ENCODE measurements at regions not wholly inside any gene's neighbourhood (a gene's known extent, or its start where the extent isn't known, plus 50 kb on each side); places are given as distances from the start of the nearest gene placed in this dataset.

DNA sequence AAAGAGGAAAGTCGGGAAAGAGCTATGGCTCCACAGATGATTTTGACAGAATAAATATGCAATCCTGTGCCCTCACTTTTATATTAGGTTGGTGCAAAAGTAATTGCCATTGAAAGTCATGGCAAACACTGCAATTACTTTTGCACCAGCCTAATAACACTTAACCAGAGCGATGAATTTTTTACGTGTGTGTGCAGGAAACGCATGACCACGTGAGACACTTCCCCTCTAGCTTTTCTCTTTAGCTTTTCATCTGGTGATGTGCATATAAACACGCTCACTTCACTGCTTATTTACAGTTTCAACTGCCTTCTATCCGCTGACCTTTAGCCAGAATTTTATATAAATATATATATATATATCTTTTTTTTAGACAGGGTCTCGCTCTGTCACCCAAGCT is 216.3 kb upstream of the PSMD7 start:
- TF ChIP-seq, protein P1, sequence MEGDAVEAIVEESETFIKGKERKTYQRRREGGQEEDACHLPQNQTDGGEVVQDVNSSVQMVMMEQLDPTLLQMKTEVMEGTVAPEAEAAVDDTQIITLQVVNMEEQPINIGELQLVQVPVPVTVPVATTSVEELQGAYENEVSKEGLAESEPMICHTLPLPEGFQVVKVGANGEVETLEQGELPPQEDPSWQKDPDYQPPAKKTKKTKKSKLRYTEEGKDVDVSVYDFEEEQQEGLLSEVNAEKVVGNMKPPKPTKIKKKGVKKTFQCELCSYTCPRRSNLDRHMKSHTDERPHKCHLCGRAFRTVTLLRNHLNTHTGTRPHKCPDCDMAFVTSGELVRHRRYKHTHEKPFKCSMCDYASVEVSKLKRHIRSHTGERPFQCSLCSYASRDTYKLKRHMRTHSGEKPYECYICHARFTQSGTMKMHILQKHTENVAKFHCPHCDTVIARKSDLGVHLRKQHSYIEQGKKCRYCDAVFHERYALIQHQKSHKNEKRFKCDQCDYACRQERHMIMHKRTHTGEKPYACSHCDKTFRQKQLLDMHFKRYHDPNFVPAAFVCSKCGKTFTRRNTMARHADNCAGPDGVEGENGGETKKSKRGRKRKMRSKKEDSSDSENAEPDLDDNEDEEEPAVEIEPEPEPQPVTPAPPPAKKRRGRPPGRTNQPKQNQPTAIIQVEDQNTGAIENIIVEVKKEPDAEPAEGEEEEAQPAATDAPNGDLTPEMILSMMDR (IDR thresholded peaks at IDR 0.05; ENCODE audit: low read length), result no peak
- TF ChIP-seq EZH2 (IDR thresholded peaks at IDR 0.05; ENCODE audit: borderline replicate concordance, low read length), result no peak
- no peaks in the 10 kb centered on the region for H3K79me2 ChIP-seq (ENCODE audit: insufficient read depth, low read length)
- no peak overlapping the region for H3K4me2 ChIP-seq (ENCODE audit: low read length)
- H2AFZ ChIP-seq (ENCODE audit: low read length), result no peak overlapping the region
- H3K9ac ChIP-seq (ENCODE audit: low read length), result no peak overlapping the region
- no peaks in the 10 kb centered on the region for H3K9me3 ChIP-seq (ENCODE audit: low read length)
- H3K27me3 ChIP-seq (ENCODE audit: insufficient read depth, low read length), result no peaks in the 10 kb centered on the region
- no peaks in the 10 kb centered on the region for H4K20me1 ChIP-seq (ENCODE audit: insufficient read depth, low read length)
- H3K36me3 ChIP-seq (ENCODE audit: insufficient read depth, low read length), result no peaks in the 10 kb centered on the region
- no peak overlapping the region for H3K27ac ChIP-seq (ENCODE audit: low read depth, low read length, poor library complexity, severe bottlenecking)
- no peaks in the 10 kb centered on the region for H3K4me1 ChIP-seq (ENCODE audit: insufficient read depth, low read length, severe bottlenecking)
- no peaks in the 10 kb centered on the region for H3K9me2 ChIP-seq (ENCODE audit: low read depth, low read length)
- no peak overlapping the region for H3K4me3 ChIP-seq (ENCODE audit: low read depth, low read length, poor library complexity, severe bottlenecking)
- H3F3A ChIP-seq (ENCODE audit: insufficient read depth, low read length), result no peaks in the 10 kb centered on the region

DNA sequence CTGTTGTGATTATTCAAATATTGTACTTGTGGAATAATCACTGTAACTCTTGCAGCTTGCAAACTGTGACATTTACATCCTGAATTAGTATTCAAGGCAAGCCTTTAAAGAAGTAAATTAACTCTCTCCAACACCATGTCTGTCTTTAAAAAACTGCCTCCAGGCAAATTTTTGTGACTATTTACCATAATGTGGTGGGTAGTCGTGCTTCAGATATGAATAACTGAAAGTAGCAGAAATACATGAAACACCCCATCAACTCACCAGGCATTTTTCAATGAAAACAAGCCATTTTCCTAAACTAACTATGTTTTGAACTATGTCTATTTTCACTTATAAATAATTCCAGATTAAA is 217.4 kb upstream of the PSMD7 start:
- Histone ChIP-seq H3K4me3 (ENCODE audit: low read depth, low read length, poor library complexity, severe bottlenecking) (no peak overlapping the region), H2AFZ (ENCODE audit: low read length) (no peak overlapping the region), H4K20me1 (ENCODE audit: insufficient read depth, low read length) (no peaks in the 10 kb centered on the region), H3K9ac (ENCODE audit: low read length) (no peak overlapping the region), H3K4me1 (ENCODE audit: insufficient read depth, low read length, severe bottlenecking) (no peaks in the 10 kb centered on the region), H3F3A (ENCODE audit: insufficient read depth, low read length) (no peaks in the 10 kb centered on the region), H3K79me2 (ENCODE audit: insufficient read depth, low read length) (no peaks in the 10 kb centered on the region), H3K27me3 (ENCODE audit: insufficient read depth, low read length) (no peaks in the 10 kb centered on the region), H3K4me2 (ENCODE audit: low read length) (no peak overlapping the region), H3K9me3 (ENCODE audit: low read length) (no peaks in the 10 kb centered on the region), H3K9me2 (ENCODE audit: low read depth, low read length) (no peaks in the 10 kb centered on the region), H3K27ac (ENCODE audit: low read depth, low read length, poor library complexity, severe bottlenecking) (no peak overlapping the region), H3K36me3 (ENCODE audit: insufficient read depth, low read length) (no peaks in the 10 kb centered on the region)
- TF ChIP-seq EZH2 (IDR thresholded peaks at IDR 0.05; ENCODE audit: borderline replicate concordance, low read length), result no peak
- TF ChIP-seq, protein P1 (IDR thresholded peaks at IDR 0.05; ENCODE audit: low read length), result no peak

DNA sequence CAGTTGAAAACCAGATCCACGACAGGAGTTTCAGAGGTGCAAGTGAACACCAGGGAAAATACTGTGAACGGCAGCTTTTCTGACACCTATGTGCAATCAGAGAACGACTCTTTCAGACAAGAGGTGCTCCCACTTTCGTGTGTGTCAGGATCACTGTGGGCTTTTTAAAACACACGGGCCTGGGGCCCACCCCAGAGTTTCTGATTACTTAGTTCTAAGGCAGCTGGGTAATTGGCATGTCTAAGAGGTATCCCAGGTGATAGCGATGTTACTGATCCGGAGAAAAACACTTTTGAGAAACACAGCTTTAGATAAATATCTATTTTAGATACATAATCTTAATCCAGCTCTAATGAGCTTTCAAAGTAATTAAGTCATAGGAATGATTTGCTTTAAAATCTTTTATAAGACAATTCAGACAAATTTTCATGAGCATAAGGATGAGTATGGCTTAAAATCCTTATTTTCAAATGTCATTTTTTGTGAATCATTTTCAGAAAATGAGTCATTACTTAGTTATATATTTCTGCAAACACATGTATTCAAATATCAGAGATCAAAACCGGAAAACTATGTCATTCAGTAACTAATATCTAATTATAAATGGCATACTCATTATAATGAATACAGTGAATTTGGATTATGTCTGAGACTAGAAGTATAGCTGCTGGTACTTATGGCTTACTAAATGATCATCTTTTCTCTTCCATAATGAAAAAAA is 217.9 kb upstream of the PSMD7 start:
- Histone ChIP-seq H3K9me3 (ENCODE audit: low read length) (no peaks in the 10 kb centered on the region), H3K9me2 (ENCODE audit: low read depth, low read length) (no peaks in the 10 kb centered on the region), H3K4me2 (ENCODE audit: low read length) (no peak overlapping the region), H3K27me3 (ENCODE audit: insufficient read depth, low read length) (no peaks in the 10 kb centered on the region), H3K36me3 (ENCODE audit: insufficient read depth, low read length) (no peaks in the 10 kb centered on the region), H3K4me1 (ENCODE audit: insufficient read depth, low read length, severe bottlenecking) (no peaks in the 10 kb centered on the region), H4K20me1 (ENCODE audit: insufficient read depth, low read length) (no peaks in the 10 kb centered on the region), H3K27ac (ENCODE audit: low read depth, low read length, poor library complexity, severe bottlenecking) (no peak overlapping the region), H3K79me2 (ENCODE audit: insufficient read depth, low read length) (no peaks in the 10 kb centered on the region), H3F3A (ENCODE audit: insufficient read depth, low read length) (no peaks in the 10 kb centered on the region), H3K9ac (ENCODE audit: low read length) (no peak overlapping the region), H2AFZ (ENCODE audit: low read length) (no peak overlapping the region), H3K4me3 (ENCODE audit: low read depth, low read length, poor library complexity, severe bottlenecking) (no peak overlapping the region)
- TF ChIP-seq, protein P1 (IDR thresholded peaks at IDR 0.05; ENCODE audit: low read length), result no peak
- no peak for TF ChIP-seq EZH2 (IDR thresholded peaks at IDR 0.05; ENCODE audit: borderline replicate concordance, low read length)
